ENCODE measurements at regions not wholly inside any gene's neighbourhood (a gene's known extent, or its start where the extent isn't known, plus 50 kb on each side); places are given as distances from the start of the nearest gene placed in this dataset.
"Not testable (repeated sequence)": the region's sequence is repeated elsewhere in the genome, so short reads cannot be mapped to it uniquely, and the experiment has no call there.

DNA sequence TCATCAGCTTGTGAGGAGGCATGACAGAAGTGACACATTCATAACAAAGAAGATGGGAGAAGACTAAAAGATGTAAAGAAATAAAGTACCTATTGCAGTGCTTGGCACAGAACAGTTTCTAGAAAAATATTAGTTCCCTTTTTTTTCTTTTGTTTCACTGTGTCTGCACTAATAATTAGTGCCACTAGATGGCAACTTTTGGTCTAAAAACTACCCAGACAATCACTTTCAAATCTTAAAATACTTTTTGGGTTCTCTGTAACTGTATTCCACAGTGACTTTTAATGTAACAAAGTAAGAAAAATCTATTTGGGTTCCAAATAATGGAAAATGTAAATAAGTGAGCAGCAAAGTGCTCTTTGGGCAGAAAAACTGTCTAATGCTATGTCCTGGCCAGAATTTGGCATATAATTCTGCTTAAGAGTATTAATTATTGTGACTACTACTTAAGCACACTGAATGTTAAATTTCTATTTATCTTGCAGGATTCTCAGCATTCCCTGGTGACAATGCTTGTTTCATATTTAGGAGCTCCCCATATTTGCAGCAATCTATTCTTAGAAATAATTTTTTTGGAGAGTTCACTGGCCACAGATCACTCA is 134.8 kb upstream of the KIF5B start:
- no peaks in the 10 kb centered on the region for H3K4me1 ChIP-seq
- intact Hi-C loops (cut with DNase I) = loop anchor here (2.0 to 5.0 kb wide), 2 partner anchors 156 to 178 kb away; partner anchors contain the start of gene EPC1 (in 1 of the 2)
- no peak overlapping the region for H3K4me3 ChIP-seq
- no peak overlapping the region for H3K27ac ChIP-seq
- no peaks in the 10 kb centered on the region for H3K27me3 ChIP-seq (ENCODE audit: insufficient read depth in 3 of 3, low read length in 2 of 3)
- DNase-seq (no peak), ATAC-seq (peak in 2 of 4 donors; percentile 39 to 67)
- no peaks in the 10 kb centered on the region for H3K36me3 ChIP-seq (ENCODE audit: insufficient read depth in 1 of 2, low read depth in 1 of 2)
- no peaks in the 10 kb centered on the region for H3K9me3 ChIP-seq
- peak; percentile 82 for TF ChIP-seq CTCF (IDR thresholded peaks at IDR 0.05)

GRCh38 chr10:32189400-32190084 is 133.3 kb upstream of the KIF5B start:
- ATAC-seq (no peak), DNase-seq (no peak)
- 90 to 95% (median 93%) methylated on average over 5 of the region's 5 CpGs for WGBS, 3 donors
- no peak overlapping the region for H3K4me3 ChIP-seq
- intact Hi-C loops (cut with DNase I) = loop anchor here (1.0 to 5.0 kb wide), 3 partner anchors 158 to 181 kb away; partner anchors contain the start of gene EPC1 (in 1 of the 2)
- no peak for TF ChIP-seq CTCF (IDR thresholded peaks at IDR 0.05)
- H3K36me3 ChIP-seq (ENCODE audit: insufficient read depth in 1 of 2, low read depth in 1 of 2) = no peaks in the 10 kb centered on the region
- H3K4me1 ChIP-seq = no peaks in the 10 kb centered on the region
- H3K27me3 ChIP-seq (ENCODE audit: insufficient read depth in 3 of 3, low read length in 2 of 3) = no peaks in the 10 kb centered on the region
- no peaks in the 10 kb centered on the region for H3K9me3 ChIP-seq
- no peak overlapping the region for H3K27ac ChIP-seq

DNA sequence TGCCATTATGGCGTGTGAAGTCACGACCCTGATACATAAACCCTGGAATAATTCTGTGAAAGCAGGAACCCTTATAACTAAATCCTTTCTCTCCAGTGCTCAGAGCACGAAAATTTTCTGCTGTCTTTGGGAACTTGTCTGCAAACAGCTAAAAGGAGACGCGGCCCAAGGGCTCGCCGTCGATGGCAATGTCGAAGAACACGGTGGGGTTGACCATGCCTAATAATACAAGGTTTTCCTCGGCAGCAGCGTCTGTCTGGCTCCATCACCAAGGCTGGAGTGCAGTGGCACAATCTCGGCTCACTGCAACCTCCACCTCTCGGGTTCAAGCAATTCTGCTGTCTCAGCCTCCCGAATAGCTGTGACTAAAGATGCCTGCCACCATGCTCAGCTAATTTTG is 132.4 kb upstream of the KIF5B start:
- H3K4me3 ChIP-seq; H3K4me1 ChIP-seq; DNase-seq; H3K27me3 ChIP-seq (ENCODE audit: insufficient read depth in 3 of 3, low read length in 2 of 3); H3K36me3 ChIP-seq (ENCODE audit: insufficient read depth in 1 of 2, low read depth in 1 of 2); intact Hi-C loops (cut with DNase I); ATAC-seq; H3K9me3 ChIP-seq; H3K27ac ChIP-seq: not testable (repeated sequence)
- 95 to 97% (median 96%) methylated on average over 15 of the region's 15 CpGs for WGBS, 3 donors

GRCh38 chr10:32187686-32188085 is 131.5 kb upstream of the KIF5B start:
- intact Hi-C loops (cut with DNase I) = no loop called here
- DNase-seq = no peak

DNA sequence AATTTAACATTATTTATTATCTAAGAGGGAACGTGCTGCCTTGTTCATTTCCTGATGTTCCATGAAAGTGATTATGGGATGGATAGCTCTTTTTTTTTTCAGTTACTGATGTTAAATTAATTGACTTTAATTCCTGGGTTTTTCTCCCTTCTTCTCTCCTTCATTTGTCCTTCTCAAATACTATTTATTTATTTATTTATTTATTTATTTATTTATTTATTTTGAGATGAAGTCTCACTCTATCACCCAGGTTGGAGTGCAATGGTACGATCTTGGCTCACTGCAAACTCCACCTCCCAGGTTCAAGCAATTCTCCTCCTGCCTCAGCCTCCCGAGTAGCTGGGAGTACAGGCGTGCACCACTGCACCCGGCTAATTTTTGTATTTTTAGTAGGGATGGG is 127.4 kb upstream of the KIF5B start:
- DNase-seq; ATAC-seq; H3K27me3 ChIP-seq (ENCODE audit: insufficient read depth in 3 of 3, low read length in 2 of 3); H3K4me1 ChIP-seq; H3K36me3 ChIP-seq (ENCODE audit: insufficient read depth in 1 of 2, low read depth in 1 of 2); H3K4me3 ChIP-seq; H3K9me3 ChIP-seq; intact Hi-C loops (cut with DNase I); H3K27ac ChIP-seq: not testable (repeated sequence)
- WGBS, 3 donors = 78 to 93% (median 92%) methylated on average over 5 of the region's 5 CpGs

More at GRCh38 chr10:32187686-32188085, 131.5 kb upstream of the KIF5B start:
- no peaks in the 10 kb centered on the region for H3K27me3 ChIP-seq (ENCODE audit: insufficient read depth in 3 of 3, low read length in 2 of 3)
- H3K4me1 ChIP-seq = no peaks in the 10 kb centered on the region
- TF ChIP-seq CTCF (IDR thresholded peaks at IDR 0.05) = no peak
- no peak overlapping the region for H3K4me3 ChIP-seq
- H3K27ac ChIP-seq = no peak overlapping the region
- no peaks in the 10 kb centered on the region for H3K9me3 ChIP-seq
- 90 to 95% (median 93%) methylated on average over 6 of the region's 6 CpGs for WGBS, 3 donors
- no peaks in the 10 kb centered on the region for H3K36me3 ChIP-seq (ENCODE audit: insufficient read depth in 1 of 2, low read depth in 1 of 2)
- no peak for ATAC-seq
